Stimulated activated CD8-positive, alpha-beta memory T cell treated with anti-CD3 and anti-CD28 coated beads, Interleukin-7, amount 100 ng/mL, for 48 hours (primary cell): ENCODE measurements at regions not wholly inside any gene's neighbourhood (a gene's known extent, or its start where the extent isn't known, plus 50 kb on each side); places are given as distances from the start of the nearest gene placed in this dataset.

ENCODE experiments used
- DNase-seq, 2 donors: peaks; one replicate each; pipeline ENCODE4 v3.0.0-alpha.2; 2020; ENCODE audit warnings: low read depth in 1 of 2; ENCODE audit errors: extremely low read depth in 1 of 2

DNA sequence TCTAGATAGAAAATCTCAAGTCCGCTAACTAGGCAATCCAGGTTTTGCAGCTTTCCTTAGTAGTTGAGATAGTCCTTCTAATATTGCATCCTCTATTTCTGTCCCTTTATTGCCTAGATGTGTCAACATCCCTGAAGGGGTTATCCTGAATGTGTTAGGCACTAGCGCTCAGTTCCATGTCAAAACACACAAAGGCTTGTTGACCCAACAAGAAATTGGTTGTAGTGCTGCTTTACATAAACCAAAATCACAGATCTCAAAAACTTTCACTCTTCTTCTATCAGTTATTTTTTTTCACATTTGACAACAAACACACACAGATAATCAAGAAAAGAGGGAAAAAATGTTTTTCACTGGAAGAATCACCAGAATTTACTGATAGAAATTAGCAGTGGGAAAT lies 51.4 kb upstream of the SOX2 start:
- no peak for DNase-seq

DNA sequence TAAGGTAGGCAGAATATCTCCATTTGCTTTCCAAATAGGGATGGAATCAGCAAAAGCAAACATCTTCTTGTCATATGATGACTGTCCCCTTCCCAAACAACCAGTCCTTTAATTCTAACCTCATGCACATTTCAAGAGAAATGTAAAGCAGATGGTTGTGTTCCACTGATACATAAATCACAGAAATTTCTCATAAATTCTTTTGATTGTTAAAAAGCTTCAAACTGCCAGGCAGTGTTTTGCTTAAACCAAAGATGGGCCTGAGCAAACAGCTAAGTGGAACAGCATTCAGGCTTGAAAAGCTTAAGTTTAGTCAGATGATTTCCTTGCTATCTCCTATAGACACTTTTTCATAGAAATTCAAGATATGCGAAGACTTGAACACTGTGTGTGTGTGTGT lies 74.3 kb upstream of the SOX2 start:
- no peak for DNase-seq

DNA sequence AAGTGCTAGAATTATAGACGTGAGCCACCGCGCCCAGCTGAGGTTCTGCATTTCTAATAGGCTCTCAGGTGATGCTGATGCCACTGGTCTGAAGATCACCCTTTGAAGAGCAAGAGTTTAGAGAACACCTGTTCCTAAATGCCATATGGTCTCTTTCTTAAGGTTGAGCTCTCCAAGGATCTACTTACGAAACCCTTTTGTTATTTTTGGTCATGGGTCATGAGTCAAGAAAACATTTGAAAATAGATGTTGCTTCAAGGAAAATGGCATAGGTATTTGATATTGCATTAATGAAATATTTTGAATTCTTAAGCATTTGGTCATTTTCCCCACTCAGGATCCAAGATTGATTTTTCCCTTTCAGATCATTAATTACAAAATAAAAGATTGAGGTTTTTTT lies 74.7 kb upstream of the SOX2 start:
- DNase-seq: no peak

- DNase-seq: no peak
Observed at GRCh38 chr3:181635141-181635540, 76.6 kb upstream of the SOX2 start.

DNA sequence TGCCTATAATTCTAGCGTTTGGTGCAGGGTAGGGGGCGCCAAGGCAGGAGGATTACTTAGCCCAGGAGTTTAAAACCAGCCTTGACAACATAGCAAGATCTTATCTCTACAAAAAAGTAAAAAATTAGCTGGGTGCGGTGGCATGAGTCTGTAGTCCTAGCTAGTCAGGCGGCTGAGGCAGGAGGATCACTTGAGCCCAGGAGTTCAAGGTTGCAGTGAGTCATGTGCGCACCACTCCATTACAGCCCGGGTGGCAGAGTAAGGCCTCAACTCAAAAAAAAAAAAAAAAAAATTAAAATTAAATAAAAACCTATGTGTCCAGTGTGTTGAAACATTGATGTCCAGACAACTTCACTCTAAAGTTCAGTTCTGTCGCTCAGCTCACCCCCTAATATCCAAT lies 78.2 kb upstream of the SOX2 start:
- no peak for DNase-seq

GRCh38 chr3:181631901-181632300 lies 79.8 kb upstream of the SOX2 start:
- DNase-seq: no peak

DNA sequence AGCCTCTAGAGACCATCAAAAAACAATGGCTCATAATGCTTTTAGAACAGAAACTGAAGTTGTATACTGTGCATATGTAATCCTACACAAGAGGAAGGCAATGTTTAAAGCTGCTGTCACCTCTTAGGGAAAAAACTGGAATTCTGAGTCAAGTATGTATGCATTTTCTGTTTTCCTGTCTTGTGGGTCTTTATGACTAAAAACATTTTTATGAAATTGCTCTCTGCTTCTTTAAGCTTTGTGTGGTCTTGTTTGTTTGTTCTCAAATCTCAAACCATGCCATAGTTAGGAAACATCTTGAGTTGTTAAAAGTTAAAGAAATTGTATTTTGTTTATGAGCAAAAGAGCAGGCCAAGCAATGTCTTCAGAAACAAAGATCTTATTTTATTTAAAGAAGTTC lies 80.9 kb upstream of the SOX2 start:
- no peak for DNase-seq

- no peak for DNase-seq
Observed at GRCh38 chr3:181629711-181630110, 82.0 kb upstream of the SOX2 start.

DNA sequence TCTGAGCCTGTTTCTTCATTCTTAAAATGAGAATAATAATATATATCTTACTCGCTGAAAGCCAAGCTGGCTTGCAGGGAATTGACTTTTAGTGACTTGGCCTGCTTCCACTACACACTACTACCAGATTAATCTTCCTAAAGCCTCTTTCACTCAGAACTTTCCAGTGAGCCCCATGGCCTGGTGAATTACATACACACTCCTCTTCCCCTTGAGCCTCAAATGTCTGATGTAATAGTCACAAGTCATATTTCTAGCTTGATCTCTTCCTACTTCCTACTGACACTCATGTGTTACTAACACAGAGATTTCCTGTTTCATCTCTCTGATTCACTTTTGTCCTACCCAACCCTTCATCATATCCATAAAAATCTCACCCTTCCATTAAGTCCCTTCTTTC lies 82.7 kb upstream of the SOX2 start:
- no peak for DNase-seq

DNA sequence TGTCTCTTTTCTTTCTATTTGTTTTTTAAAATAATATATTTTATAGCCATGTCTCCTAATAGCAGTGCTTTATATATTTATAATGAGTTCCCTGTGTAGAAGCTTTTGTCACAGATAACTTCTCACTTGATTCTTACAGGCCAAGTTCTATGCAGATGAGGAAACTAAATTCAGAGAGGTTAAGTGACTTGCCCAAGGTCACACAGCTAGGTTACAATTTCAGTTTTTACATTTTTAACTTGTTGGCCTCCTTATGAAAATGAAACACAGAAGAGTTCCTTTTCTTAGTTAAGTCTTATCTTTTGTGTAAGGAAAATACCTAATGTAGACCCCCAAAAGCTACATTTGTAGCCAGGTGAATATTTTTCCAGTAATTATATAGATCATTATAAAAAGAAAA lies 83.3 kb upstream of the SOX2 start:
- no peak for DNase-seq

DNA sequence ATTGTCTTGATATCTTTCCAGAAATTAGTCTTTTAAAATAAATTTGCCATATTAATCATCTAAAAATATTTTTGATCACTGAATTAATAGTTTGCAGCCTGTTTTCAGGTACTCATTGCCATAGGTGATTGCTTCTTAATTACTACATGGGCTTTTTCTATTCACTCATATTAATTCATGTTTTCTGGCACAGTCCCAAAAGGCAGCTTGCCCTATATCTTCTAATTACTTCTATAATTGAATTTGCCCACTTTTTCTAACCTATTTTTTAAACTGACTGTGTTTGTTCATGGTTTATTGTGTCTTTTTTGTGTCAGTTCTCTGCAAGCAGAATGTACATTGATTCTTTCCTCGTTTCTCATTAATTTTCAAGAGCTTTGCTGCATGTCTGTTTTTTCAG lies 85.7 kb upstream of the SOX2 start:
- no peak for DNase-seq

DNA sequence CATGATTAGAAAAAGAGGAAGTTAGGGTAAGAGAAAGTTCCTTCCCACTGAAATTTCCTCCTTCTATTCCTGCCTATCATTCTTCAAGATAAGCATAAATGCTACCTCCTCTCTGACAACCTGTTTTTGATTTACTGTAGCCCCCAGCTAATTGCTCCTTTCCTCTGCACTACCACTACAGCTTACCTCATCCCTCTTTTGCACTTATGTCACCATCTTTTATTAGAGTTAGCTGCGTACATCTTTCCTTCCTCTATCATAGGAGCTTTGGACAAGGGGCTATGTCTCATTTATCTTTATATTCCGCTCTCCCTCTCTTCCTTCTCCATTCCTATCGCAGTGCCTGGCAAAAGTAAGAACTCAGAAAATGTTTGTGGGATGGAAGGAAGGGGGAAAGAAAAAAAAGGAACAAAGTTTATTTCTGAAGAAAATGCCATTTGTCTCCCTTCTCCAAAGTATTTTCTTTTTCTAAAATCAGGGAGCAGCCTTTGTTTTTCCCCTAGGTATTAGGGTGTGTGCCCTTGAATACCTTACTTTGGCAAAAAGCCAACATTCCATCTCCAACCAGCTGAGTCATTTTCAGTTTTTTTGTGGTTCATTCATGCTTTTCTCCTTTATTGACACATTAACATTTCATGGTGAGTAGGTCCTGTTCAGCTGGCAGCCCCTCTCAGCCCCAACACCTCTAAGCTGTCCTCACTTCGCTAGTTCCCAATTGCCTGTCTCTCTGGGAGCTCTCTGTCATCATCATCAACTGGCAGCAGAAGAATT lies 87.6 kb upstream of the SOX2 start:
- no peak for DNase-seq

- no peak for DNase-seq
Observed at GRCh38 chr3:181622365-181622764, 89.4 kb upstream of the SOX2 start.

GRCh38 chr3:181619897-181620296 lies 91.8 kb upstream of the SOX2 start:
- DNase-seq: no peak

DNA sequence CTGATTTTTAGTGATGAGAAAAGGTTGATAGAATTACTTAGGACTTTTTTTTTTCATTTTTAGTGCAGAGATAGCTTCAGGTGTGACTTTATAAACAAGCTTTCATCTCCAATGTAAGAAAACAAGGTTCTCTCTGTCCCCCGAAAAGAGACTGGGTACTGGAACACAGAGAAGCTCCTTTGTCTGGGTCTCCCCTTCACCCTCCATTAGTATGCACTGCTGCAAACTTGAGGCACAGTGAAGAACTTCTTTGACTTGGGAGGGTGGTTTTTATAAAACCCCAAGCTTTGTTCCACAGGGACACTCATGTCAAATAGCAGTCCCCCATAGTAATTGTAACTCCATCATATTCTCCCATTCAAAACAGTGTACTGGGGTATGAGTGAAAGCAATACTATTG lies 93.5 kb upstream of the SOX2 start:
- no peak for DNase-seq

DNA sequence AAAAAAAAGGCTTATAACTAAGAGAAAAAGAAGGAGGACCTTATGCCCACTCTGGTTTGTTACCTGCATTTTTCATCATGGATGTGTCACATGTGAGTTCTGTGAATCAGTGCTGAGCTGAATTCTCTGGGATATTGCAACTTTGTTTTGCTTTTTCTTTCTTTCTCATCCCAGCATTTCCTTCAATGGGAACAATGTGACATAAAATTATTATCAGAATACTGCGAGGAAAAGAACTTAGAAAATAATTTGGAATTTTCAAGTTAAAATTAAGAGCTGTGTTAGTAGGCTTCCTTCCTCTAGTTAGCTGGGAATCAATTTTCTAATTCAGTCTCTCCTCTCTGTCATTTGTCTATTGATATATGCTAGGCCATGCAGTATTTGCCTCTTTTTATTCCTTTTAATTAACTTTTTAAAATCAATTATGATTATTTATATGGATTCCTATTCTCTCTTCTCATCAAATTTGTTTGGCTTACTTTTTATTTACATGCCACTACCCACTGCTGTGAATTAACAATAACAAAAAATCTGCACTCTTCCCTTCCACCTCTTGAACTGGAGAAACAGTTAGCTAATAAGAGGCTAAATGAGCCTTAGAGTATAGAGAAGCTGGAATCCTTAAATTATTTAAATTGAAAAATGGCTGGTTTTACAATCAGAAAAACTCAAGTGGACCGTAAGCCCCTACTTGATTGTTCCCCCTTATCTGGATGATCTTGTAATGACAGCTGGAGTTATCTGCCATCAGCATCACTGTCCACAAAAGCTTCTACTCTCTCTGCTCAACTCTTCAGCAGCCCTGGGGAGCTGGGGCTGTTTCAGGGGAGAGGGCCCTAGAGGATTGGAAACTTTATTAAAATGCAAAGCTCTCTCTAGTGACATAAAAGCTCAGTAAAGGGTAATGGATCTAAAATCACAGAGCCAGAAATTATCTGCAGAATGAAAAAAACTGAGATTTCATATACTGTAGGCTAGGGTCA lies 95.3 kb upstream of the SOX2 start:
- DNase-seq: no peak

GRCh38 chr3:181615666-181616065 lies 96.1 kb upstream of the SOX2 start:
- no peak for DNase-seq

- no peak for DNase-seq
Observed at GRCh38 chr3:181614878-181615277, 96.8 kb upstream of the SOX2 start.

DNA sequence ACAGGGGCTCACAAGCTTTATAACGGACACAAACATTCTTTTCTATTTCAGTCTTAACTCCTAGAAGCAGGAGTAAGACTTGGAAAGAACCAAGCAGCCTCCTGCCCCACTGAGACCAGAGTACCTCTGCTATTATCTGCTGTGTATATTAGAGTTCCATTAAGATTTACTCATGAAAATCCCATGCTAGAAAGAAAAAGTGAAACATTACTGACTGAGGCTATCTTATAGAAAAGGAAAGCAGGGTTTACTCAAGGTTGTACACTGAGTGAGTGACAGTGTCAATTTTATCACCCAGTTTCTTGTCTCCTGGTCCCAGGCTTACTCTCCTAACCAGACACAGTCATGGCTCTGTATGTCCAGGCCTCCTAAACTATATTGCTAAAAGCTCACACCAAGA lies 97.9 kb upstream of the SOX2 start:
- no peak for DNase-seq

- DNase-seq: no peak
Observed at GRCh38 chr3:181613191-181613590, 98.5 kb upstream of the SOX2 start.

DNA sequence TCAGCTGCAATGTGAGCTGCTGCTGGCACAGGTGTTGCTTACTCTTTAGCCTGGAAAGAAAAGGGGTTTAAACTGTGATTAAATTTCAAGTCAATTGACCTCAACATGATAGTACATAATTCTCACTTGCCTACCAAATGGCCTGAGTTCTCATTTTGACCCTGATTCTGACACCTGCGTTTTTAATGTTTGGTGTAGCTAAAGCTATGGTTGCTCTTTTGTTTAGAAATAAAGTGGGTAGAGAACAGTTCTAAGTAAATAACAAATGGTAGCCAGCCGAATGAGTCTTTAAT lies 100.8 kb upstream of the SOX2 start:
- DNase-seq: no peak
